ENCODE measurements at regions not wholly inside any gene's neighbourhood (a gene's known extent, or its start where the extent isn't known, plus 50 kb on each side); places are given as distances from the start of the nearest gene placed in this dataset.

- DNase-seq, result no peak
- intact Hi-C loops (cut with micrococcal nuclease; ENCODE audit: unreplicated experiment), result no loop called here
- H3K9me3 Mint-ChIP-seq (ENCODE audit: low read depth, unreplicated experiment), result no peaks in the 10 kb centered on the region
- no peaks in the 10 kb centered on the region for H3K36me3 Mint-ChIP-seq (ENCODE audit: insufficient read depth, unreplicated experiment)
- H3K4me1 Mint-ChIP-seq (ENCODE audit: low read depth, unreplicated experiment), result no peaks in the 10 kb centered on the region
- BruUV-seq (replicated peaks), result no TSS peak
- peaks cover 69% of the 10 kb centered on the region for H3K27me3 Mint-ChIP-seq (ENCODE audit: unreplicated experiment)
- no peak overlapping the region for H3K27ac Mint-ChIP-seq (ENCODE audit: unreplicated experiment)
- TF ChIP-seq, protein P1, sequence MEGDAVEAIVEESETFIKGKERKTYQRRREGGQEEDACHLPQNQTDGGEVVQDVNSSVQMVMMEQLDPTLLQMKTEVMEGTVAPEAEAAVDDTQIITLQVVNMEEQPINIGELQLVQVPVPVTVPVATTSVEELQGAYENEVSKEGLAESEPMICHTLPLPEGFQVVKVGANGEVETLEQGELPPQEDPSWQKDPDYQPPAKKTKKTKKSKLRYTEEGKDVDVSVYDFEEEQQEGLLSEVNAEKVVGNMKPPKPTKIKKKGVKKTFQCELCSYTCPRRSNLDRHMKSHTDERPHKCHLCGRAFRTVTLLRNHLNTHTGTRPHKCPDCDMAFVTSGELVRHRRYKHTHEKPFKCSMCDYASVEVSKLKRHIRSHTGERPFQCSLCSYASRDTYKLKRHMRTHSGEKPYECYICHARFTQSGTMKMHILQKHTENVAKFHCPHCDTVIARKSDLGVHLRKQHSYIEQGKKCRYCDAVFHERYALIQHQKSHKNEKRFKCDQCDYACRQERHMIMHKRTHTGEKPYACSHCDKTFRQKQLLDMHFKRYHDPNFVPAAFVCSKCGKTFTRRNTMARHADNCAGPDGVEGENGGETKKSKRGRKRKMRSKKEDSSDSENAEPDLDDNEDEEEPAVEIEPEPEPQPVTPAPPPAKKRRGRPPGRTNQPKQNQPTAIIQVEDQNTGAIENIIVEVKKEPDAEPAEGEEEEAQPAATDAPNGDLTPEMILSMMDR (IDR thresholded peaks at IDR 0.05; ENCODE audit: unreplicated experiment), result no peak
- CTCF ChIA-PET, result no interaction called here
- H3K4me3 Mint-ChIP-seq (ENCODE audit: low read depth, unreplicated experiment), result no peak overlapping the region
Observed at GRCh38 chr1:222373216-222373615, 174.7 kb downstream of the HHIPL2 start.

GRCh38 chr1:222372221-222372620 lies 175.7 kb downstream of the HHIPL2 start:
- CTCF ChIA-PET, result interaction anchor here (0.6 kb wide), 1 partner anchor 1705 kb away, joined by 4 read pairs; no protein-coding TSS in a partner anchor
- no peaks in the 10 kb centered on the region for H3K9me3 Mint-ChIP-seq (ENCODE audit: low read depth, unreplicated experiment)
- TF ChIP-seq, protein P1 (IDR thresholded peaks at IDR 0.05; ENCODE audit: unreplicated experiment), result no peak
- H3K4me3 Mint-ChIP-seq (ENCODE audit: low read depth, unreplicated experiment), result no peak overlapping the region
- no peak for DNase-seq
- no peaks in the 10 kb centered on the region for H3K36me3 Mint-ChIP-seq (ENCODE audit: insufficient read depth, unreplicated experiment)
- intact Hi-C loops (cut with micrococcal nuclease; ENCODE audit: unreplicated experiment), result no loop called here
- H3K27ac Mint-ChIP-seq (ENCODE audit: unreplicated experiment), result no peak overlapping the region
- H3K27me3 Mint-ChIP-seq (ENCODE audit: unreplicated experiment), result peaks cover 59% of the 10 kb centered on the region
- no peaks in the 10 kb centered on the region for H3K4me1 Mint-ChIP-seq (ENCODE audit: low read depth, unreplicated experiment)
- no TSS peak for BruUV-seq (replicated peaks)

- CTCF ChIA-PET, result interaction anchor here (0.6 kb wide), 1 partner anchor 1704 kb away, joined by 4 read pairs; no protein-coding TSS in a partner anchor
Observed at GRCh38 chr1:222370913-222371675, 176.8 kb downstream of the HHIPL2 start.

DNA sequence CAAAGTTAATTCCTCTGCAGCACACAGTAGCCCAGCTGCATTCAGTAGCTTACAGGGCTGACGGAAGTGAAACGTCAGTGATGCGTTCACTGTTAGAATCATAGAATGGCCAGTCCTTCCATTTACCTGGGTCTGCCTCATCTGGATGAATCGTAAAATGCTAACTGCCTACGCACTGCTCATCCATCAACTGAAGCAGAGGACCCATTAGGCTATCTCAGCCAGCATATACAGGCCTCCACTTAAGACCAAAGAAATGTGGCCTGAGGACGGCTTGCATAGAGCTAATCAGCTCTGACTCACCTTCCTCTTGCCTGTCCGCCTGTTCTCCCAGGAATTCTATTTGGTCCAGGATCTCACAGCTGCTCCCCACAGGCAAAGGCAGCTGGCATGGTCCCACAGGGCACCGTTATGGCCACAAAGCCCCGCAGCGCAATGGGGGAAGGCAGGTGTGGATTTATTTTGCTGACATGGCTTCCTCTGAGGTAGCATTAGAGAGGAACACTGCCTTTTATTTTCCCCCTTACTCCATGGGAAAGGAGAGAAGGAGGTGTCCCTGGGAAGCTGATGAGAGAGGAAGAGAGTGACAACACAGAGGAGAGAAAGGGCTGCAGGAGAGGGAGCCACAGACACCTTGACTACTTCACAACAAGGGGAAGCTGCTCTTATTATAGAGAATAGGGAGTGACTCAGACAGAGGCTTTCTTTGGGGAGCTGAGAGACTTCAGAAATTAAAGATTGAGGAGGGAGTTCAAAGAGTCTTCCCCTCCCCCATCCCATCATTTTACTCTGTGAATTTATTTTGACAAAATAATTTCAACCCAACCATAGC lies 177.6 kb downstream of the HHIPL2 start:
- Mint-ChIP-seq H3K9me3 (ENCODE audit: low read depth, unreplicated experiment) (no peaks in the 10 kb centered on the region), H3K4me3 (ENCODE audit: low read depth, unreplicated experiment) (no peak overlapping the region), H3K27me3 (ENCODE audit: unreplicated experiment) (peaks cover 45% of the 10 kb centered on the region), H3K27ac (ENCODE audit: unreplicated experiment) (no peak overlapping the region), H3K4me1 (ENCODE audit: low read depth, unreplicated experiment) (no peaks in the 10 kb centered on the region), H3K36me3 (ENCODE audit: insufficient read depth, unreplicated experiment) (no peaks in the 10 kb centered on the region)
- no peak for DNase-seq
- intact Hi-C loops (cut with micrococcal nuclease; ENCODE audit: unreplicated experiment), result no loop called here
- BruUV-seq (replicated peaks), result no TSS peak
- CTCF ChIA-PET, result no interaction called here
- TF ChIP-seq, protein P1 (IDR thresholded peaks at IDR 0.05; ENCODE audit: unreplicated experiment), result no peak

More at GRCh38 chr1:222370913-222371675, 176.8 kb downstream of the HHIPL2 start:
- H3K9me3 Mint-ChIP-seq (ENCODE audit: low read depth, unreplicated experiment), result no peaks in the 10 kb centered on the region
- H3K4me1 Mint-ChIP-seq (ENCODE audit: low read depth, unreplicated experiment), result no peaks in the 10 kb centered on the region
- no peak overlapping the region for H3K4me3 Mint-ChIP-seq (ENCODE audit: low read depth, unreplicated experiment)
- intact Hi-C loops (cut with micrococcal nuclease; ENCODE audit: unreplicated experiment), result no loop called here
- no peak overlapping the region for H3K27ac Mint-ChIP-seq (ENCODE audit: unreplicated experiment)
- no peak for DNase-seq
- no peaks in the 10 kb centered on the region for H3K36me3 Mint-ChIP-seq (ENCODE audit: insufficient read depth, unreplicated experiment)
- TF ChIP-seq, protein P1 (IDR thresholded peaks at IDR 0.05; ENCODE audit: unreplicated experiment), result no peak
- BruUV-seq (replicated peaks), result no TSS peak
- H3K27me3 Mint-ChIP-seq (ENCODE audit: unreplicated experiment), result peaks cover 48% of the 10 kb centered on the region

Measured in Calu3 (cell line).